MM.1S (cell line): ENCODE measurements at regions not wholly inside any gene's neighbourhood (a gene's known extent, or its start where the extent isn't known, plus 50 kb on each side); places are given as distances from the start of the nearest gene placed in this dataset.

Experiments used
- EZH2 ChIP-seq: fragments of 300-600 bp; sonication (generic); optimal IDR thresholded peaks from 2 replicates; pipeline ENCODE3; 2017; ENCODE audit warnings: low read depth, mild to moderate bottlenecking, antibody characterized with exemption, low read length, mixed read lengths
- EZH2phosphoT487 ChIP-seq: fragments of 300-600 bp; sonication (generic); IDR thresholded peaks from 2 replicates; pipeline ENCODE4 v1.6.1; 2018; ENCODE audit warnings: antibody characterized with exemption, low read length
- TF ChIP-seq, protein P1 (sequence below): fragments of 300-600 bp; sonication (generic); IDR thresholded peaks from 2 replicates; pipeline ENCODE4 v1.5.1; 2016; ENCODE audit warnings: antibody characterized with exemption, low read length, mixed read lengths

DNA sequence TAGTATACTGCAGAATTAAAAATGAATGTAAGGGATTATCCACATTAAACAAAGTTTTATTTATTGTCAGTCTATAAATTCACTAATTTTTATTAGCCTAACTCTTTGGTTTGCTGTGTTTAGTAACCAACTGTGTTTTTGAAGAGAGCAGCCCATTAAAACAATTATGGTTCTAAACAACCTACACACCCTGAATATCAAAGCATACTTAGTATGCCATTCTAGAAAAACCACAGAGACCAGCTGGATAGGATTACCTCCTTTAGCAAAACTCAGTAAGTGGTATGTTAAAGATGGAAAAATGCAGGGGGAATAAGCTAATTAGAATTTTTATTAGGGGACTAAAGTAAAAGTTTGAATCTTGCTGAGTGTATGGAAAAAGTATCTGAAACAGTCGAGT, 1981.7 kb upstream of the NUDT12 start:
- TF ChIP-seq, protein P1, sequence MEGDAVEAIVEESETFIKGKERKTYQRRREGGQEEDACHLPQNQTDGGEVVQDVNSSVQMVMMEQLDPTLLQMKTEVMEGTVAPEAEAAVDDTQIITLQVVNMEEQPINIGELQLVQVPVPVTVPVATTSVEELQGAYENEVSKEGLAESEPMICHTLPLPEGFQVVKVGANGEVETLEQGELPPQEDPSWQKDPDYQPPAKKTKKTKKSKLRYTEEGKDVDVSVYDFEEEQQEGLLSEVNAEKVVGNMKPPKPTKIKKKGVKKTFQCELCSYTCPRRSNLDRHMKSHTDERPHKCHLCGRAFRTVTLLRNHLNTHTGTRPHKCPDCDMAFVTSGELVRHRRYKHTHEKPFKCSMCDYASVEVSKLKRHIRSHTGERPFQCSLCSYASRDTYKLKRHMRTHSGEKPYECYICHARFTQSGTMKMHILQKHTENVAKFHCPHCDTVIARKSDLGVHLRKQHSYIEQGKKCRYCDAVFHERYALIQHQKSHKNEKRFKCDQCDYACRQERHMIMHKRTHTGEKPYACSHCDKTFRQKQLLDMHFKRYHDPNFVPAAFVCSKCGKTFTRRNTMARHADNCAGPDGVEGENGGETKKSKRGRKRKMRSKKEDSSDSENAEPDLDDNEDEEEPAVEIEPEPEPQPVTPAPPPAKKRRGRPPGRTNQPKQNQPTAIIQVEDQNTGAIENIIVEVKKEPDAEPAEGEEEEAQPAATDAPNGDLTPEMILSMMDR: no peak
- no peak for TF ChIP-seq EZH2
- no peak for TF ChIP-seq EZH2phosphoT487
